Kidney epithelial cell (primary cell): ENCODE measurements at regions not wholly inside any gene's neighbourhood (a gene's known extent, or its start where the extent isn't known, plus 50 kb on each side); places are given as distances from the start of the nearest gene placed in this dataset.

Source experiments
- DNase-seq: peaks from one replicate; pipeline ENCODE4 v3.0.0-alpha.2; 2010; ENCODE audit warnings: low read depth
- H3K27me3 ChIP-seq: 2 replicates; pipeline ENCODE4 v1.6.0; 2011; ENCODE audit warnings: low read length; ENCODE audit not compliant: control insufficient read depth, insufficient read depth
- H3K36me3 ChIP-seq: 2 replicates; pipeline ENCODE4 v1.5.1; 2011; ENCODE audit warnings: low read length; ENCODE audit not compliant: control insufficient read depth, insufficient read depth
- H3K4me3 ChIP-seq: 2 replicates; pipeline ENCODE4 v1.5.1; 2011; ENCODE audit warnings: low read depth, mild to moderate bottlenecking, control low read depth, low read length
- CTCF ChIP-seq: IDR thresholded peaks from 2 replicates; pipeline ENCODE4 v1.5.1; 2011; ENCODE audit warnings: mild to moderate bottlenecking, moderate library complexity, low read length, control low read depth, inconsistent platforms; ENCODE audit not compliant: insufficient read depth, poor library complexity, severe bottlenecking

- H3K4me3 ChIP-seq, result no peak overlapping the region
- no peak for TF ChIP-seq CTCF
- DNase-seq, result no peak
- no peaks in the 10 kb centered on the region for H3K36me3 ChIP-seq
- peaks cover 2% of the 10 kb centered on the region for H3K27me3 ChIP-seq
Observed at GRCh38 chr18:76573325-76574025, 78.4 kb upstream of the ZNF516 start.

- H3K36me3 ChIP-seq, result no peaks in the 10 kb centered on the region
- DNase-seq, result no peak
- no peak for TF ChIP-seq CTCF
- no peak overlapping the region for H3K4me3 ChIP-seq
- no peaks in the 10 kb centered on the region for H3K27me3 ChIP-seq
Observed at GRCh38 chr18:76572518-76573247, 77.6 kb upstream of the ZNF516 start.

- DNase-seq, result no peak
- no peaks in the 10 kb centered on the region for H3K27me3 ChIP-seq
- no peaks in the 10 kb centered on the region for H3K36me3 ChIP-seq
- H3K4me3 ChIP-seq, result no peak overlapping the region
- TF ChIP-seq CTCF, result no peak
Observed at GRCh38 chr18:76571689-76572088, 76.6 kb upstream of the ZNF516 start.

- no peak overlapping the region for H3K4me3 ChIP-seq
- no peak for TF ChIP-seq CTCF
- no peaks in the 10 kb centered on the region for H3K36me3 ChIP-seq
- no peak for DNase-seq
- H3K27me3 ChIP-seq, result no peaks in the 10 kb centered on the region
Observed at GRCh38 chr18:76570856-76571255, 75.8 kb upstream of the ZNF516 start.

- TF ChIP-seq CTCF, result no peak
Observed at GRCh38 chr18:76569644-76570419, 74.8 kb upstream of the ZNF516 start.

More at GRCh38 chr18:76569644-76570419, 74.8 kb upstream of the ZNF516 start:
- no peaks in the 10 kb centered on the region for H3K27me3 ChIP-seq
- no peak for DNase-seq
- H3K4me3 ChIP-seq, result no peak overlapping the region
- H3K36me3 ChIP-seq, result no peaks in the 10 kb centered on the region
